GM12873 (cell line): ENCODE measurements at regions not wholly inside any gene's neighbourhood (a gene's known extent, or its start where the extent isn't known, plus 50 kb on each side); places are given as distances from the start of the nearest gene placed in this dataset.

ENCODE experiments used
- CTCF ChIP-seq: IDR thresholded peaks from 2 replicates; pipeline ENCODE4 v1.5.1; 2012; ENCODE audit warnings: low read depth, mild to moderate bottlenecking, moderate library complexity, low read length, control low read depth; ENCODE audit not compliant: insufficient read depth; ENCODE audit errors: missing control alignments

GRCh38 chr5:10161778-10162177, 87.9 kb downstream of the ATPSCKMT start:
- TF ChIP-seq CTCF: no peak

- TF ChIP-seq CTCF: no peak
These were observed 89.4 kb downstream of the ATPSCKMT start for GRCh38 chr5:10160241-10160640.

GRCh38 chr5:10158886-10159285, 90.8 kb downstream of the ATPSCKMT start:
- TF ChIP-seq CTCF: no peak

- no peak for TF ChIP-seq CTCF
These were observed 92.5 kb downstream of the ATPSCKMT start for GRCh38 chr5:10157085-10157669.

GRCh38 chr5:10155897-10156667, 93.6 kb downstream of the ATPSCKMT start:
- no peak for TF ChIP-seq CTCF

- no peak for TF ChIP-seq CTCF
These were observed 95.7 kb downstream of the ATPSCKMT start for GRCh38 chr5:10153808-10154537.

- TF ChIP-seq CTCF: no peak
These were observed 96.3 kb downstream of the ATPSCKMT start for GRCh38 chr5:10153394-10153793.
